ENCODE measurements at regions not wholly inside any gene's neighbourhood (a gene's known extent, or its start where the extent isn't known, plus 50 kb on each side); places are given as distances from the start of the nearest gene placed in this dataset.
"Not testable (repeated sequence)": the region's sequence is repeated elsewhere in the genome, so short reads cannot be mapped to it uniquely, and the experiment has no call there.

DNA sequence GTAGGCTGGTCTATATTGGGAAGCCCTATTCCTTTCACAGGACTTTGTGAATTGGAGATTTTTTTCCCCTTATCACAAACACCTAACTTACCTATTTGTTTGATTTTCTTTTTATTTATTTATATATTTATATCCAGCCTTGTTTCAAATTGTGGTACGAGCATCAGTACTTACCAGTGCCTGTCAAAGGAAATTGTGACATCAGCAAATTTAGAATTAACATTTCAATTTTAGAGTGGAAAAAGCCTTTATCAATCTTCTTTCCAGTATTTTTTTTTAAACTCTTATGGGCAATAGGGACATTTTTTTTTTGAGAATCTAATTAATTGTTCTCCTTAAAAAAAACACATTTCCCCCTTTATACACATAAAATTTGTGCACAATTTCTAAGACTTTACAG, 790.2 kb downstream of the PRELID2 start:
- Histone ChIP-seq H3K4me1 (ENCODE audit: insufficient read depth, low read length) (no peaks in the 10 kb centered on the region), H3K27me3 (ENCODE audit: insufficient read depth, low read length) (no peaks in the 10 kb centered on the region), H3K9ac (ENCODE audit: low read depth, low read length) (no peak overlapping the region), H3K4me3 (ENCODE audit: low read length) (no peak overlapping the region), H3K36me3 (ENCODE audit: insufficient read depth, low read length) (no peaks in the 10 kb centered on the region), H3K9me3 (ENCODE audit: insufficient read depth, low read depth, low read length) (no peaks in the 10 kb centered on the region), H3K27ac (ENCODE audit: low read depth, low read length) (no peak overlapping the region)
- no CpG with 5 or more reads among the region's 1 CpG for WGBS

DNA sequence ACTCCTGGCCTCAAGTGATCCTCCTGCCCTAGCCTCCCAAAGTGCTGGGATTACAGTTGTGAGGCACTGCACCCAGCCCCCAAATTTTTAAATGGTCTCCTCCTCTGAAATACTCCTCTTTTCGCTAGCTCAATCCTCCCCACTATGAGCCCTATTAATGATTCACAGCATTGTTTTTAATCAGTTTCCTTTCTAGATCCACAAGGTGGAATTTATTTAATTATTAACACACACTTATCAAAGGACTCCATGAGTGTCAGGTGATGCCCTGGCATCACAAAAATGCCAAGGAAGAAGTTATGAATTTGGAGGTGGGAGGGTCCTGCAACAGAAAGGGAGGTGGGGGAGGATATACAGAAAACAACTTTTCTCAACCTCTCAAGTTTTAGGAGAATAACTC, 806.5 kb downstream of the PRELID2 start:
- 91% methylated on average over 1 of the region's 1 CpG for WGBS
- Histone ChIP-seq H3K36me3 (ENCODE audit: insufficient read depth, low read length) (no peaks in the 10 kb centered on the region), H3K9ac (ENCODE audit: low read depth, low read length) (no peak overlapping the region), H3K4me3 (ENCODE audit: low read length) (no peak overlapping the region), H3K27ac (ENCODE audit: low read depth, low read length) (no peak overlapping the region), H3K27me3 (ENCODE audit: insufficient read depth, low read length) (no peaks in the 10 kb centered on the region), H3K4me1 (ENCODE audit: insufficient read depth, low read length) (peaks cover 9% of the 10 kb centered on the region), H3K9me3 (ENCODE audit: insufficient read depth, low read depth, low read length) (no peaks in the 10 kb centered on the region)

DNA sequence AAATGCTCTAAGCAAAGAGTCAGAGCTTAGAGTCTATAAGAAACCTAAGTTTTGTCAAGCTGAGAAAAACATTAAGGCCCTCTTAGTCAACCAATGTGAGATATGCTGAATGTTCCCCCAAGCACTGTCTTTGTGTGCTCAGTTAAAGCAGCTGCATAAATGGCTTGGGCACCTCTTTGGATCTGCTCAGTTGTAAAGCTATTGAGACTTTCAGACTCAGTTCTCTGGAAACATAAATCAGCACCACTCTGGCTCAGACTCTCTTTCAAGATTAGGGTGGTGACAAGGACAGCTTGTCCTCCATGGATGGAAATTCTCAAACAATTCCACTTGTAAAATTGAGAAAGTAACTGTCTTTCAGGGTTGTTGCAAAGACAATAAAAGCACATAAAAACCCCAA, 807.9 kb downstream of the PRELID2 start:
- H3K4me3 ChIP-seq (ENCODE audit: low read length): no peak overlapping the region
- no peak overlapping the region for H3K9ac ChIP-seq (ENCODE audit: low read depth, low read length)
- H3K36me3 ChIP-seq (ENCODE audit: insufficient read depth, low read length): no peaks in the 10 kb centered on the region
- H3K9me3 ChIP-seq (ENCODE audit: insufficient read depth, low read depth, low read length): no peaks in the 10 kb centered on the region
- peaks cover 9% of the 10 kb centered on the region for H3K4me1 ChIP-seq (ENCODE audit: insufficient read depth, low read length)
- no peak overlapping the region for H3K27ac ChIP-seq (ENCODE audit: low read depth, low read length)
- H3K27me3 ChIP-seq (ENCODE audit: insufficient read depth, low read length): no peaks in the 10 kb centered on the region

DNA sequence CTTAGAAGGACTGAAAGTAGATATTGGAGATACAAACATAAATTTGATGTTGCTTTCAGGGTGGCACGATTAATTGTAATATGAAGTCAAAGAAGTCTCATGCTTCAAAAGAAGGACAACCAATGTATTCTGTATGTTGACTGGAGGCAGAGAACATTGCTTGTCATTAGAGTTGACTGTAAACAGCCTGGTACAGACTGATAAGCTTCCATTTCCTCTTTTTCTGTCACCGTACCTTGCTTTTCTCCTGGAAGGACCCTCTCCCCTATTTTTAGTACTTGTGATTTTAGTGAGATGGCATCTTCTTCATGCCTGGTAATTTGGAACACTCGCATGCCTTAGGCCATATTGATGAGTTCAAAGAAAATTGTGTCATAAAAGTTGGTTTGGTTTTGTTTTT, 809.4 kb downstream of the PRELID2 start:
- 86% methylated on average over 2 of the region's 3 CpGs for WGBS
- no peaks in the 10 kb centered on the region for H3K27me3 ChIP-seq (ENCODE audit: insufficient read depth, low read length)
- no peaks in the 10 kb centered on the region for H3K36me3 ChIP-seq (ENCODE audit: insufficient read depth, low read length)
- H3K4me1 ChIP-seq (ENCODE audit: insufficient read depth, low read length): peaks cover 9% of the 10 kb centered on the region
- no peak overlapping the region for H3K9ac ChIP-seq (ENCODE audit: low read depth, low read length)
- H3K9me3 ChIP-seq (ENCODE audit: insufficient read depth, low read depth, low read length): no peaks in the 10 kb centered on the region
- no peak overlapping the region for H3K27ac ChIP-seq (ENCODE audit: low read depth, low read length)
- no peak overlapping the region for H3K4me3 ChIP-seq (ENCODE audit: low read length)

DNA sequence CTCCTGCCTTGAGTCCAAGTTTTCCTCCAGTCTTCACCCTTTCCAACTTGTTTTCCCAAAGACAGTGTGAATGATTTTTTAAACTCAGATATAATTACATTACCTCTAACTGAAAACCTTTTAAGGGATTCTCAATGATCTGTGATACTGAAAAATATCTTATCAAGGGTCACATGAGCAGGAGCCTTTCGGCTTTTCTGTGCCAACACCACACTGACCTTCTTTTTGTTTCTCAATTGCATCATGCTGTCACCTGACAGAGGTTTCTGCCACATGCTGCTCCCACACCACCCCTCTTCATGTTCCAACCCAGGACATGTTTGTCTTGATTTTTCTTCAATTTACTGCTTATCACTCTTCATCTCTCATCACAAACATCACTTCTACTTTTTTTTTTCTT, 820.0 kb downstream of the PRELID2 start:
- H3K27me3 ChIP-seq (ENCODE audit: insufficient read depth, low read length): no peaks in the 10 kb centered on the region
- H3K9ac ChIP-seq (ENCODE audit: low read depth, low read length): no peak overlapping the region
- H3K27ac ChIP-seq (ENCODE audit: low read depth, low read length): no peak overlapping the region
- no peaks in the 10 kb centered on the region for H3K36me3 ChIP-seq (ENCODE audit: insufficient read depth, low read length)
- no peak overlapping the region for H3K4me3 ChIP-seq (ENCODE audit: low read length)
- WGBS: 97% methylated on average over 1 of the region's 1 CpG
- H3K4me1 ChIP-seq (ENCODE audit: insufficient read depth, low read length): no peaks in the 10 kb centered on the region
- H3K9me3 ChIP-seq (ENCODE audit: insufficient read depth, low read depth, low read length): no peaks in the 10 kb centered on the region

DNA sequence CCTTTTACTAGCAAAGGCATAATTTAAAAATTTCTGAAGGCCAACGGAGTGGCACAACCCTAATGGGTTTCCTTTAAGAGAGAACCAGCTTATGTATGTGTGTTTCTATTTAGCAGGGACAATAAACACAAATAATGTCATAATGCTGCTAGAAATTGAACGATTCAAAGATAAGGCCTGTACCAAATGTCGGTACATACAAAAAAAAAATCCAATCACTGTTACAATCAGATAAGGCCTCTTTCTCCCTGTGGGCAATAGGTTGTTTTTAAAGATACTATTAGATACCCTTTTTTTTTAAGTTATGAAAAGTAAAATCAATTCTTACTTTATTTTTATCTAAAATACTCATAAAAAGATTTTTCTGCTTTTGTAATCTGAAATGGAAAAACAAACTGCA, 821.0 kb downstream of the PRELID2 start:
- WGBS: no CpG with 5 or more reads among the region's 3 CpGs
- H3K36me3 ChIP-seq (ENCODE audit: insufficient read depth, low read length): no peaks in the 10 kb centered on the region
- H3K9me3 ChIP-seq (ENCODE audit: insufficient read depth, low read depth, low read length): no peaks in the 10 kb centered on the region
- H3K9ac ChIP-seq (ENCODE audit: low read depth, low read length): no peak overlapping the region
- H3K4me3 ChIP-seq (ENCODE audit: low read length): no peak overlapping the region
- H3K27me3 ChIP-seq (ENCODE audit: insufficient read depth, low read length): no peaks in the 10 kb centered on the region
- no peaks in the 10 kb centered on the region for H3K4me1 ChIP-seq (ENCODE audit: insufficient read depth, low read length)
- H3K27ac ChIP-seq (ENCODE audit: low read depth, low read length): no peak overlapping the region

DNA sequence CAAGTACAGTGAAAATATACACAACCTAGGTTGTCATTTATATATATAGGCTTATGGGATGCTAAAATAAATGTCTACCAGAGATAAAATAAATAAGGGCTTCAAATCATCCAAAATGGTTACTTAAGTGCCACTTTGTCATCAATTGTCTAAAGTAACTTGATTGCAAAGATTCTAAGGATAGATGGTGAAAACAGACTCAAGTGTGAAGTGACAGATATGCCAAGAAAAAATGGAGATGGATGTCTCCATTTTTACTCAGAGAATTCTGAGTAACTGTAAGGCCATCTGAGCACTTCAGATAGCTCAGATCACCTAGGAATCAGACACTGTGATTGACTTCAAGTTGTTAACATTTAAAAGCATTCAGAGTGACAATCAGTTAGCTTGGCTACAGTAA, 824.3 kb downstream of the PRELID2 start:
- H3K27ac ChIP-seq (ENCODE audit: low read depth, low read length): no peak overlapping the region
- no peaks in the 10 kb centered on the region for H3K4me1 ChIP-seq (ENCODE audit: insufficient read depth, low read length)
- no peaks in the 10 kb centered on the region for H3K36me3 ChIP-seq (ENCODE audit: insufficient read depth, low read length)
- no peaks in the 10 kb centered on the region for H3K9me3 ChIP-seq (ENCODE audit: insufficient read depth, low read depth, low read length)
- H3K4me3 ChIP-seq (ENCODE audit: low read length): no peak overlapping the region
- no peaks in the 10 kb centered on the region for H3K27me3 ChIP-seq (ENCODE audit: insufficient read depth, low read length)
- no peak overlapping the region for H3K9ac ChIP-seq (ENCODE audit: low read depth, low read length)

DNA sequence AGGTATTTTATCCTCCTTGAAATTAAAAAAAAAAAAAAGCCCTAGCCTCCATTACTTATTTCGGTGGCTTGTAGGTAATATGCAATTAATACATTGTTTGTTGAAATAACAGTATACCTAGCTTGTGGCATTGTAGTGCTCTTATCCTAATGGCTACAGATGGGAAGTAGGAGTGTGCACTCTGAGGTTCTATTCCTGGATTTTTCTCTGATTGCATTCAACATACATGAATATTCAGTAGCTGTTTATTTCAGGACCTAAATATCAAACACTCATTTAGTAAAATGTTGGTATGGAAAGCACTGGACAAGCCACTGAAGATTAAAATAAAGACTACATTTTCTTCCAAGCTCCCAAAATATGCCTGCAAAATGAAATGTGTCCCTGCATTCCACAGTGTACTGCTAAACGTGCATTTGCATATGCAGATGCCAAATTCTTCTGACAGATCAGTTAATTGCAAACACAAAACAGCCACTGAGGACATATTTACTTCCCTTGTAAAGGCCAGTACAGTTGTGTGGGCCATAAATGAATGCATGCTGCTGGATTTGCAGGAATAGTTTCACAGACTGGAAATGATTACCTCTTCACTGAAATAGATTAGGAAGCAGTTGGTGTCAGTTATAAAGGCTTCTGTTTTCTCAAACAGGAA, 826.1 kb downstream of the PRELID2 start:
- H3K36me3 ChIP-seq (ENCODE audit: insufficient read depth, low read length): no peaks in the 10 kb centered on the region
- H3K4me1 ChIP-seq (ENCODE audit: insufficient read depth, low read length): no peaks in the 10 kb centered on the region
- H3K27ac ChIP-seq (ENCODE audit: low read depth, low read length): no peak overlapping the region
- WGBS: 68% methylated on average over 2 of the region's 2 CpGs
- H3K9ac ChIP-seq (ENCODE audit: low read depth, low read length): no peak overlapping the region
- H3K9me3 ChIP-seq (ENCODE audit: insufficient read depth, low read depth, low read length): no peaks in the 10 kb centered on the region
- H3K27me3 ChIP-seq (ENCODE audit: insufficient read depth, low read length): no peaks in the 10 kb centered on the region
- no peak overlapping the region for H3K4me3 ChIP-seq (ENCODE audit: low read length)

DNA sequence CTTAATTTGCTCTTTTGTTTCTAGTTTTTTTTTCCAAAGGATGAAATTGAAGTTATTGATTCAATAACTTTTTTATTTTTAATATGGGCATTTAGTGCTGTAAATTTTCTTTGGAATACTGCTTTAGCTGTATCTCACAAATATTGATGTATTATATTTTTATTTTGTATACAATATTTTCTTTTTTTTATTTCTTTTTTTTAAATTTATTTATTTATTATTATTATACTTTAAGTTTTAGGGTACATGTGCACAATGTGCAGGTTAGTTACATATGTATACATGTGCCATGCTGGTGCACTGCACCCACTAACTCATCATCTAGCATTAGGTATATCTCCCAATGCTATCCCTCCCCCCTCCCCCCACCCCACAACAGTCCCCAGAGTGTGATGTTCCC, 823.7 kb downstream of the KCTD16 start:
- H3K4me1 ChIP-seq (ENCODE audit: insufficient read depth, low read length); H3K27me3 ChIP-seq (ENCODE audit: insufficient read depth, low read length); H3K4me3 ChIP-seq (ENCODE audit: low read length); H3K36me3 ChIP-seq (ENCODE audit: insufficient read depth, low read length); H3K9me3 ChIP-seq (ENCODE audit: insufficient read depth, low read depth, low read length); H3K27ac ChIP-seq (ENCODE audit: low read depth, low read length); H3K9ac ChIP-seq (ENCODE audit: low read depth, low read length): not testable (repeated sequence)

DNA sequence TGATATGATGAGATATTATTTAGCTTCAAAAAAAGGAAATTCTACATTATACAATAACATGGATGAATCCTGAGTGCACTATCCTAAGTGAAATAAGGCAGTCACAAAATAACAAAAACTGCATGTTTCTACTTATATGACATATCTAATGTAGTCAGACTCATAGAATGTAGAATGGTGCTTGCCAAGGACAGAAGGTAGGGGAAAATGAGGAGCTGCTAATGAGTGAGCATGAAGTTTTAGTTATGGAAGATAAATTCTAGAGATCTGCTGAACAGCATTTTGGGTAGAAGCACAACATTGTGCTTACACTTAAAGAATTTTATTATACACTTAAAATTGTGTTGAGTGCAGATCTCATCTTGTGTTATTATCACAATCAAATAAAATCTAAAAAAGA, 812.4 kb downstream of the KCTD16 start:
- no peak overlapping the region for H3K27ac ChIP-seq (ENCODE audit: low read depth, low read length)
- H3K9me3 ChIP-seq (ENCODE audit: insufficient read depth, low read depth, low read length): no peaks in the 10 kb centered on the region
- H3K36me3 ChIP-seq (ENCODE audit: insufficient read depth, low read length): no peaks in the 10 kb centered on the region
- no peak overlapping the region for H3K9ac ChIP-seq (ENCODE audit: low read depth, low read length)
- H3K4me1 ChIP-seq (ENCODE audit: insufficient read depth, low read length): no peaks in the 10 kb centered on the region
- H3K4me3 ChIP-seq (ENCODE audit: low read length): no peak overlapping the region
- no peaks in the 10 kb centered on the region for H3K27me3 ChIP-seq (ENCODE audit: insufficient read depth, low read length)

DNA sequence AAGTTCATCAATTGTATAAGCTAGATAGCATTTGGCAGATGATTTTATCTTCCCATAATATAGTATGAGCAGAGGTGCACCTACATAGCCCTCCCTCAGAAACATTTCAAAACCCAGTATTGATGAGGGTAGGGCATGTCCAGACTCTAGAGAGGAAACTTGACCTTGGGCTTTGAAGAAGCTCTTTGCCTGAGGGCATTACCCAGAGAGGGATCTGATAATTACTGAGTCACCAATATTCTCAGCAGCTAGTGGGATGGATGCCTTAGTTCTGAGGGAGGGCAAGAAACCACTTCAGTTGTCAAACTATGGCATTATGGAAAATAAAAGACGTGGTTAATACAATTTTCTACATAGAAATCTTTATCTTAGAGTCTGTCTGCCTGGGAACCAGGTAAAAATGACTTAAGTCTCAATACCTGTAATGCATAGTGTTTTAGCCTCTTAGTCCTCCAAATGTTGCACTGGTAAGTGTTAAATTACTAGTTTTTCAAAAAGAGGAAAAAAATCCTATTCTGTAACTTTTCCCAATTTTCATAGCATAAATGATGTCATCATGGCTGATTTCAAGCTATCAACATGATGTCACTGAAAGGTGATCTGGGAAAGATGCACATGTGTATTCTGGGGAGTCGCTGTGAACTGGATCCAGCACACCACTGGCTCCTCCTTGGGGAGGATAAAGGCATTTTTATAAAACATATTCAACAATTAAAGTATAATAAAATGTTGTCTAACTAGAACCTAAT, 809.0 kb downstream of the KCTD16 start:
- no peaks in the 10 kb centered on the region for H3K27me3 ChIP-seq (ENCODE audit: insufficient read depth, low read length)
- H3K4me3 ChIP-seq (ENCODE audit: low read length): no peak overlapping the region
- H3K36me3 ChIP-seq (ENCODE audit: insufficient read depth, low read length): no peaks in the 10 kb centered on the region
- no peaks in the 10 kb centered on the region for H3K4me1 ChIP-seq (ENCODE audit: insufficient read depth, low read length)
- H3K9ac ChIP-seq (ENCODE audit: low read depth, low read length): no peak overlapping the region
- no peak overlapping the region for H3K27ac ChIP-seq (ENCODE audit: low read depth, low read length)
- WGBS: 86% methylated on average over 2 of the region's 2 CpGs
- peaks cover 10% of the 10 kb centered on the region; the same call in 1 of the 2 replicates for H3K9me3 ChIP-seq (ENCODE audit: insufficient read depth, low read depth, low read length)

DNA sequence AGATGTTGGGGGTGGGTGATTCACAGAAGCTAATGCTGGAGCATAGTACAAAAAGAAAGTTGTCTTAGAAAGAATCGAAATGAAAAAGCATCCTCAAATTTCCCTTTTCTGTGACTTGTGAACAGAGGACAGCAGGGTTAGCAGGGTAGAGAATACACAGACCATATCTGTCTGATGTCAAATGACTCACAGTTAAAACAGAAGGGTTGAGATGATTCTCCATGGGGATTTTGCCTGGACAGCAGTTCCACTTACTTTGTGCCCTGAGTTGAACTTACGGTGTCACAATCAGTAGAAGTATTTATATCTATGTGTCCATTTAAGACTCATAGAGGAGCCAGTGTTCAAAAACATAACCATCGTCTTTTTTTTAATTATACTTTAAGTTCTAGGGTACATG, 801.6 kb downstream of the KCTD16 start:
- Histone ChIP-seq H3K4me1 (ENCODE audit: insufficient read depth, low read length) (0 out of 2 replicates have a peak, but pooled peaks cover 5% of the 10 kb centered on the region), H3K36me3 (ENCODE audit: insufficient read depth, low read length) (no peaks in the 10 kb centered on the region), H3K4me3 (ENCODE audit: low read length) (no peak overlapping the region), H3K9me3 (ENCODE audit: insufficient read depth, low read depth, low read length) (peaks cover 14% of the 10 kb centered on the region; the same call in 1 of the 2 replicates), H3K27me3 (ENCODE audit: insufficient read depth, low read length) (no peaks in the 10 kb centered on the region), H3K27ac (ENCODE audit: low read depth, low read length) (no peak overlapping the region), H3K9ac (ENCODE audit: low read depth, low read length) (no peak overlapping the region)
- WGBS: 97% methylated on average over 2 of the region's 3 CpGs

All from HUES64 (cell line).